ENCODE measurements at regions not wholly inside any gene's neighbourhood (a gene's known extent, or its start where the extent isn't known, plus 50 kb on each side); places are given as distances from the start of the nearest gene placed in this dataset.

DNA sequence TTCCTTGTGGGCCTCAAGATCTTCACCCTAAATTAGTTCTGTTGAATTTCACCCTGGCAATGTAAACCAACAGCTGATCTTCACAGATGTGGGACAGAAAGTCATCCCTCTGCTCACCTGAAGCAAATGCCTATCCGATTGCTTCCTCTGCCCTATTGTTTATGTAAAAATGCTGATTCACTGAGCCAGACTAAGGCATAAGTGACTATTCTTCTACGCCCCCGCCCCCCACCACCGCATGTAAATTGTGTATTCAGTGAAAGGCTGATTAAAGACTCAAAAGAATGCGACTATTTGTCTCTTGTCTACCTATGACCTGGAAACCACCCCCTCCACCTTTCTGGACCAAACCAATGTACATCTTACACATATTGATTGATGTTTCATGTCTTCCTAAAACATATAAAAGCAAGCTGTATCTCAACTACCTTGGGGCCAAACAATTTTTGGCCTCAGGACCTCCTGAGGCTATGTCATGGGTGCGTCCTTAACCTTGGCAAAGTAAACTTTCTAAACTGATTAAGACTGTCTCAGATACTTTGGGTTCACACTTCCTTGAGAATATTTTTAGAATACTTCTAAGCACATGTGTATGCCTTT, 129.7 kb upstream of the BOD1 start:
- no peak for TF ChIP-seq POLR2A (IDR thresholded peaks at IDR 0.05)
- TF ChIP-seq, protein P1, sequence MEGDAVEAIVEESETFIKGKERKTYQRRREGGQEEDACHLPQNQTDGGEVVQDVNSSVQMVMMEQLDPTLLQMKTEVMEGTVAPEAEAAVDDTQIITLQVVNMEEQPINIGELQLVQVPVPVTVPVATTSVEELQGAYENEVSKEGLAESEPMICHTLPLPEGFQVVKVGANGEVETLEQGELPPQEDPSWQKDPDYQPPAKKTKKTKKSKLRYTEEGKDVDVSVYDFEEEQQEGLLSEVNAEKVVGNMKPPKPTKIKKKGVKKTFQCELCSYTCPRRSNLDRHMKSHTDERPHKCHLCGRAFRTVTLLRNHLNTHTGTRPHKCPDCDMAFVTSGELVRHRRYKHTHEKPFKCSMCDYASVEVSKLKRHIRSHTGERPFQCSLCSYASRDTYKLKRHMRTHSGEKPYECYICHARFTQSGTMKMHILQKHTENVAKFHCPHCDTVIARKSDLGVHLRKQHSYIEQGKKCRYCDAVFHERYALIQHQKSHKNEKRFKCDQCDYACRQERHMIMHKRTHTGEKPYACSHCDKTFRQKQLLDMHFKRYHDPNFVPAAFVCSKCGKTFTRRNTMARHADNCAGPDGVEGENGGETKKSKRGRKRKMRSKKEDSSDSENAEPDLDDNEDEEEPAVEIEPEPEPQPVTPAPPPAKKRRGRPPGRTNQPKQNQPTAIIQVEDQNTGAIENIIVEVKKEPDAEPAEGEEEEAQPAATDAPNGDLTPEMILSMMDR (IDR thresholded peaks at IDR 0.05), result no peak

Data from body of pancreas (tissue), 4 donors.